Gastrocnemius medialis (tissue), 4 donors: ENCODE measurements at regions not wholly inside any gene's neighbourhood (a gene's known extent, or its start where the extent isn't known, plus 50 kb on each side); places are given as distances from the start of the nearest gene placed in this dataset.

ENCODE experiments used
- CTCF ChIP-seq, 5 experiments: fragments of 450-650 bp in 3 of 5; fragments of 200-600 bp in 2 of 5; sonication (generic) in 2 of 5; IDR thresholded peaks in 4 of 5; conservative IDR thresholded peaks in 1 of 5; 1 replicate in 4 of 5; 2 replicates in 1 of 5; pipeline ENCODE4 v1.5.1; 2016 to 2019; ENCODE audit warnings: antibody characterized with exemption in 5 of 5, mild to moderate bottlenecking in 3 of 5, moderate library complexity in 3 of 5
- POLR2A ChIP-seq, 2 donors: fragments of 450-650 bp; IDR thresholded peaks; one replicate each; pipeline ENCODE4 v1.6.1; 2017; ENCODE audit warnings: antibody characterized with exemption in 2 of 2, mild to moderate bottlenecking in 2 of 2, moderate library complexity in 2 of 2

GRCh38 chr3:180804916-180805315, 107.6 kb upstream of the FXR1 start:
- TF ChIP-seq CTCF (IDR thresholded peaks at IDR 0.05 in 4 of 5, conservative IDR thresholded peaks at IDR 0.05 in 1 of 5): peak in 1 of 5 experiments; percentile 24
- no peak for TF ChIP-seq POLR2A (IDR thresholded peaks at IDR 0.05)
